Parathyroid adenoma (tissue), 2 donors: ENCODE measurements at regions not wholly inside any gene's neighbourhood (a gene's known extent, or its start where the extent isn't known, plus 50 kb on each side); places are given as distances from the start of the nearest gene placed in this dataset.

Experiments
- H2AFZ ChIP-seq: fragments of 300-600 bp; sonication (generic); one replicate; pipeline ENCODE4 v1.7.0; 2017; ENCODE audit warnings: antibody characterized with exemption, mild to moderate bottlenecking
- H3K27ac ChIP-seq: fragments of 300-600 bp; sonication (generic); one replicate; pipeline ENCODE4 v1.7.0; 2017
- H3K27me3 ChIP-seq: fragments of 300-600 bp; sonication (generic); one replicate; pipeline ENCODE4 v1.7.0; 2017; ENCODE audit warnings: low read length; ENCODE audit not compliant: control insufficient read depth, insufficient read depth
- H3K36me3 ChIP-seq: fragments of 300-600 bp; sonication (generic); one replicate; pipeline ENCODE4 v1.7.0; 2017; ENCODE audit warnings: low read length; ENCODE audit not compliant: control insufficient read depth, insufficient read depth
- H3K4me1 ChIP-seq: fragments of 300-600 bp; sonication (generic); one replicate; pipeline ENCODE4 v1.7.0; 2017; ENCODE audit warnings: control low read depth
- H3K4me2 ChIP-seq: fragments of 300-600 bp; sonication (generic); one replicate; pipeline ENCODE4 v1.7.0; 2017; ENCODE audit warnings: low read length
- H3K4me3 ChIP-seq: fragments of 300-600 bp; sonication (generic); one replicate; pipeline ENCODE4 v1.7.0; 2017; ENCODE audit warnings: low read depth, low read length
- H3K79me2 ChIP-seq: fragments of 300-600 bp; sonication (generic); one replicate; pipeline ENCODE4 v1.7.0; 2017; ENCODE audit warnings: control low read depth
- H3K9ac ChIP-seq: fragments of 300-600 bp; sonication (generic); one replicate; pipeline ENCODE4 v1.7.0; 2017; ENCODE audit warnings: mild to moderate bottlenecking
- H3K9me3 ChIP-seq: fragments of 300-600 bp; sonication (generic); one replicate; pipeline ENCODE4 v1.7.0; 2017; ENCODE audit warnings: low read length; ENCODE audit not compliant: control insufficient read depth
- TF ChIP-seq, protein P1 (sequence below): fragments of 300-600 bp; sonication (generic); IDR thresholded peaks from one replicate; pipeline ENCODE4 v1.7.0; 2017; ENCODE audit warnings: antibody characterized with exemption, mild to moderate bottlenecking
- donor health status: primary hyperparathyroidism.

DNA sequence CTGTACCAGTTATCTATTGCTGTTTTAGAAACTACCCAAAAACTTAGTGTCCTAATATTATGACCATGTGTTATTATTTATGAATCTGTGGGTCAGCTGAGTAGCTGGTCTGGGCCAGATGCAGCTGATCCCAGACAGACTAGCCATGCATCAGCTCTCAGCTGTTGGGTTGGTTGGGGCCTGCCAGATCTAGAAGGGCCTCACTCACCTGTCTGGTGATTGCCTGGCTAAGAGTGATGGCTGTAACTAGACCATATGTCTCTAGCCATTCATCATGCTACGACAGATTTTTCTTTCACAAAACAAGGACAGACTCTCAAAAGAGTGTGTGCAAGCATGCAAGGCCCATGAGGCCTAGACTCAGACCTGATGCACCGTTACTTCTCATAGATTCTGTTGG, 403.2 kb downstream of the SAMD5 start:
- no peak overlapping the region for H3K27ac ChIP-seq

DNA sequence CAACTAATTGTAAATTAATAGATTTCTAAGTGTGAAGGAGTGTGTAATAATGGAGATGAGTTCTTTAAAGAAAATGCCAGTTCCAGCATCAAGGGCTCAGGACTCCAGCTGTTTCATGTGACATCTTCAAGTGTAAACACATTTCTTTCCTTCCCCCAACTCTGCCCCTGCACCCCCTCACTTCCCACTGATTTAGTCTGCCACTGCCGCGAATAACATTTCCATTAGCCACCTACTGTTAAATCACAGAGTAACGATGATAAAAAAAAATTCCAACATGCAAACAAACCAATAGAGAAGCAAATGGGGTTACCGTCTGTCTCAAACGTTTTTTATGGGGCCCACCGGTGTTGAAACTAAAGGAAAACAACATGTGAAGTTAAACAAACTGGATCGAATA, 414.3 kb downstream of the SAMD5 start:
- H3K36me3 ChIP-seq = no peaks in the 10 kb centered on the region
- no peak overlapping the region for H3K9ac ChIP-seq
- no peaks in the 10 kb centered on the region for H3K4me1 ChIP-seq
- TF ChIP-seq, protein P1, sequence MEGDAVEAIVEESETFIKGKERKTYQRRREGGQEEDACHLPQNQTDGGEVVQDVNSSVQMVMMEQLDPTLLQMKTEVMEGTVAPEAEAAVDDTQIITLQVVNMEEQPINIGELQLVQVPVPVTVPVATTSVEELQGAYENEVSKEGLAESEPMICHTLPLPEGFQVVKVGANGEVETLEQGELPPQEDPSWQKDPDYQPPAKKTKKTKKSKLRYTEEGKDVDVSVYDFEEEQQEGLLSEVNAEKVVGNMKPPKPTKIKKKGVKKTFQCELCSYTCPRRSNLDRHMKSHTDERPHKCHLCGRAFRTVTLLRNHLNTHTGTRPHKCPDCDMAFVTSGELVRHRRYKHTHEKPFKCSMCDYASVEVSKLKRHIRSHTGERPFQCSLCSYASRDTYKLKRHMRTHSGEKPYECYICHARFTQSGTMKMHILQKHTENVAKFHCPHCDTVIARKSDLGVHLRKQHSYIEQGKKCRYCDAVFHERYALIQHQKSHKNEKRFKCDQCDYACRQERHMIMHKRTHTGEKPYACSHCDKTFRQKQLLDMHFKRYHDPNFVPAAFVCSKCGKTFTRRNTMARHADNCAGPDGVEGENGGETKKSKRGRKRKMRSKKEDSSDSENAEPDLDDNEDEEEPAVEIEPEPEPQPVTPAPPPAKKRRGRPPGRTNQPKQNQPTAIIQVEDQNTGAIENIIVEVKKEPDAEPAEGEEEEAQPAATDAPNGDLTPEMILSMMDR = no peak
- no peak overlapping the region for H2AFZ ChIP-seq
- H3K27me3 ChIP-seq = no peaks in the 10 kb centered on the region
- peaks cover 5% of the 10 kb centered on the region for H3K9me3 ChIP-seq
- H3K27ac ChIP-seq = no peak overlapping the region
- H3K4me2 ChIP-seq = no peak overlapping the region
- H3K4me3 ChIP-seq = no peak overlapping the region
- H3K79me2 ChIP-seq = no peaks in the 10 kb centered on the region

More for the DNA sequence above, 403.2 kb downstream of the SAMD5 start:
- Histone ChIP-seq H3K36me3 (no peaks in the 10 kb centered on the region), H3K9ac (no peak overlapping the region), H2AFZ (no peak overlapping the region), H3K9me3 (no peaks in the 10 kb centered on the region), H3K79me2 (no peaks in the 10 kb centered on the region), H3K4me2 (no peak overlapping the region), H3K4me3 (no peak overlapping the region), H3K27me3 (no peaks in the 10 kb centered on the region), H3K4me1 (no peaks in the 10 kb centered on the region)
- TF ChIP-seq, protein P1 = no peak

DNA sequence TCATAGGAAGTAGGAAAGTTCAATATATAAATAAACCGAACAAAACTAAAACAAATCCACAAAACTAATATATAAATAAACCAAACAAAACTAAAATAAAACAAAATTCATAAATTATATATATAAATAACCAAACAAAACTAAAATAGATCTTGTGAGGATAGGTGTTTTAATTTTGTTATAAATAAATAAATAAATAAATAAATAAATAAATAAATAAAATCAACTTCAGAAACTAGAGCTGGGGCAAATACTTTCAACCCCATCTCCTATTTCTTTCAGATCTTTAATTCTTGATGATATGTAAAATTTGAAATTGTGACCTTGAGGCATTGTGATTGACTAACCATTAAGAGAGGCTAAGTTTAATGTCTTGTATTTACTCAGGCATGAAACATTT, 416.1 kb downstream of the SAMD5 start:
- H3K9me3 ChIP-seq = peaks cover 6% of the 10 kb centered on the region
- no peaks in the 10 kb centered on the region for H3K27me3 ChIP-seq
- no peaks in the 10 kb centered on the region for H3K4me1 ChIP-seq
- H3K79me2 ChIP-seq = no peaks in the 10 kb centered on the region
- H3K9ac ChIP-seq = no peak overlapping the region
- peaks cover 3% of the 10 kb centered on the region for H3K36me3 ChIP-seq
- no peak overlapping the region for H2AFZ ChIP-seq
- TF ChIP-seq, protein P1 = no peak
- H3K4me3 ChIP-seq = no peak overlapping the region
- no peak overlapping the region for H3K27ac ChIP-seq
- H3K4me2 ChIP-seq = no peak overlapping the region

- Histone ChIP-seq H2AFZ (no peak overlapping the region), H3K79me2 (no peaks in the 10 kb centered on the region), H3K4me2 (no peak overlapping the region), H3K9ac (no peak overlapping the region), H3K27me3 (no peaks in the 10 kb centered on the region), H3K4me1 (no peaks in the 10 kb centered on the region), H3K9me3 (peaks cover 6% of the 10 kb centered on the region), H3K27ac (no peak overlapping the region), H3K36me3 (peaks cover 3% of the 10 kb centered on the region), H3K4me3 (no peak overlapping the region)
- TF ChIP-seq, protein P1 = no peak
Observed at GRCh38 chr6:147925826-147926225, 416.8 kb upstream of the SASH1 start.

DNA sequence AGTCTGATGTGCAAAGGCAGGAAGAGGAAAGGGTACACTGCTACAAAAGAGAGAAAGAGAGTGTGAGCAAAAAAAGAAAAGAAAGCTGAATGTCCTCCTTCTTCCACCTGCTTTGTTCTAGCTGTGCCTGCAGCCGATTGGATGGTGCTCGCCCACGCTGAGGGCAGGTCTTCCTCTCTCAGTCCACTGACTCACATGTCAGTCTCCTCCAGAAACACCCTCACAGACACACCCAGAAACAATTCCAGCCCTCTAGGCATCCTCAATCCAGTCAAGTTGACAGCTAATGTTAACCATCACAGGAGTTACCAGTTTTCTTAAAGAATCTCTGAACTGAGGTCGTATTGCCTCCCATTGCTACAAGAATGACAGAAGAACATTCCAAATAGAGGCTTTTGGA, 411.9 kb upstream of the SASH1 start:
- Histone ChIP-seq H2AFZ (no peak overlapping the region), H3K36me3 (peaks cover 3% of the 10 kb centered on the region), H3K4me2 (no peak overlapping the region), H3K9me3 (peaks cover 6% of the 10 kb centered on the region), H3K4me3 (no peak overlapping the region), H3K79me2 (no peaks in the 10 kb centered on the region), H3K4me1 (no peaks in the 10 kb centered on the region), H3K9ac (no peak overlapping the region), H3K27me3 (no peaks in the 10 kb centered on the region), H3K27ac (no peak overlapping the region)
- TF ChIP-seq, protein P1 = no peak
